ENCODE measurements at regions not wholly inside any gene's neighbourhood (a gene's known extent, or its start where the extent isn't known, plus 50 kb on each side); places are given as distances from the start of the nearest gene placed in this dataset.

DNA sequence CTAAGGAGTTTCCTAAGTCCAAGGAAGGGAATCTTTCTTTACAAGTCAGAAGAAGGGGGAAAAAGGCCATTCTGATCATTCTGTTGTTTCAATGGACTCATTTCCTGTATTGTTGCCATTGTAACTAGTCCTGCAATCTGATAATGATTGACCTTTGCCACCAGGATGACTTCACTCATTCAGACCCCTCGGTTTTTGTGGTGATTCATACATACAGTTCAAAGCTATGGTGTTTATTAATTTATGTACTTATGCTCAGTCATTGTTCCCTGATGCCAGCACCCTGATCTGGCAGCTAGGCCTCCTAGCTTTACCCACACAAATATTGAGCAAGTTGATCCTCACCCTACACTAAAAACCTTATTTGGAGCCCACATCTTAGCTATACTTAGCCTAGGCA, 57.6 kb upstream of the ZNF519 start:
- peak; percentile 30 for DNase-seq (ENCODE audit: low spot score)

DNA sequence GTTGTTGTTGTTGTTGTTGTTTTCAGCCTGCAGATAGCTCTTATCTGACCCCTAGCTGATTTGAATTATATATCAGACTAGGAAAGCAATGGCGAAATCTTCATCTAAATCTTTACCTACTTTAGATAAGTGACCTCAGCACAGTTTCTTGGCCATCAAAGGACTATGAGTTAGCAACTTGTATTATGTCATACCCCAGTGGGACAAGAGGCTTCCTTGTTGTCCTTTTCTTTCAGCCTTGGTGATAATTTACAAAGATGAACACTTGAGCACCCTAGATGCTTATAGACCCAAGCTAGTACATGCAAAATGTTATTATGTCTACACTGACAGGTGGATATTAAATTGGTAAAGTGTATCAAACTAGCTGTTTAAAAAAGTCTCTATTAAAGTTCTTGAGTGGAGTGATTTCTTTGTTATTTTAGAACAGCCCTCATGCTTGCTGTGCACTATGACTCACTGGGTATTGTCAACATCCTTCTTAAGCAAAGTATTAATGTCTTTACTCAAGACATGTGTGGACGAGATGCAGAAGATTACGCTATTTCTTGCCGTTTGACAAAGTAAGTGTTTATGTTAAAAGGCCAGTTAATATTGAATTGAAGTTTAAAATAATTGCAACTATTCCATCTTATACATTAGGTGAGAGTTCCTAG, 56.6 kb upstream of the ZNF519 start:
- DNase-seq (ENCODE audit: low spot score) = peak; percentile 68

Measured in H4 (cell line).